ENCODE measurements at regions not wholly inside any gene's neighbourhood (a gene's known extent, or its start where the extent isn't known, plus 50 kb on each side); places are given as distances from the start of the nearest gene placed in this dataset.

- TF ChIP-seq CTCF (IDR thresholded peaks at IDR 0.05; ENCODE audit: poor library complexity) (no peak), EZH2 (IDR thresholded peaks at IDR 0.05; ENCODE audit: borderline replicate concordance) (no peak), EZH2phosphoT487 (IDR thresholded peaks at IDR 0.05; ENCODE audit: low read depth, severe bottlenecking, unreplicated experiment) (no peak)
Observed at GRCh38 chr2:219995399-219995798, 368.0 kb downstream of the SLC4A3 start.

Measured in hepatocyte (in vitro differentiated cells).